ENCODE measurements at regions not wholly inside any gene's neighbourhood (a gene's known extent, or its start where the extent isn't known, plus 50 kb on each side); places are given as distances from the start of the nearest gene placed in this dataset.

GRCh38 chr13:90640976-90641375 is 706.5 kb upstream of the MIR17HG start:
- TF ChIP-seq POLR2A (IDR thresholded peaks at IDR 0.05; ENCODE audit: low read depth, low read length) (no peak), POLR2AphosphoS5 (IDR thresholded peaks at IDR 0.05; ENCODE audit: low read depth, low read length) (no peak), TAF1 (IDR thresholded peaks at IDR 0.05; ENCODE audit: borderline replicate concordance, low read depth, low read length) (no peak)

Measured in GM12892 (cell line).